GM12878 (cell line): ENCODE measurements at regions not wholly inside any gene's neighbourhood (a gene's known extent, or its start where the extent isn't known, plus 50 kb on each side); places are given as distances from the start of the nearest gene placed in this dataset.

ENCODE experiments used
- ATAC-seq: fragments of 200-7000 bp; cut with Tn5 transposase; 3 replicates; pipeline ENCODE4 v1.9.1; 2020; ENCODE audit warnings: mild to moderate bottlenecking, moderate library complexity
- BruUV-seq: library from RNA; stranded (reverse); fragments of 400-500 nt; replicated peaks from 2 replicates; lab custom pipeline; 2021; lab: Mats Ljungman, UMichigan
- CTCF ChIA-PET: fragments of 300-600 bp; sonication (Branson Sonifier 250); formaldehyde crosslinking; extraction: SDS; loops from one replicate; lab custom pipeline; 2021; ENCODE audit warnings: inconsistent platforms; lab: Yijun Ruan, JAX
- POLR2A ChIA-PET: fragments of 350-600 bp; formaldehyde crosslinking; extraction: SDS; loops from one replicate; lab custom pipeline; 2021; ENCODE audit warnings: inconsistent platforms; lab: Charles Lee
- RAD21 ChIA-PET: fragments of 300-600 bp; sonication (Branson Sonifier 250); formaldehyde crosslinking; loops from one replicate; lab custom pipeline; 2023; ENCODE audit warnings: antibody characterized with exemption; ENCODE audit not compliant: unreplicated experiment; lab: Charles Lee
- SMC1A ChIA-PET: fragments of 300-600 bp; sonication (Branson Sonifier 250); formaldehyde crosslinking; loops from one replicate; lab custom pipeline; 2023; ENCODE audit not compliant: unreplicated experiment, uncharacterized antibody; lab: Charles Lee
- DNase-seq: peaks from one replicate; pipeline ENCODE4 v3.0.0-alpha.2; 2011; ENCODE audit warnings: low read depth, low spot score
- FAIRE-seq: peaks from 3 replicates; lab custom pipeline; 2011; peaks lifted over from hg19 to GRCh38; lab: Jason Lieb, UNC
- H2AFZ ChIP-seq: 2 replicates; pipeline ENCODE4 v1.6.0; 2011; ENCODE audit warnings: low read depth, low read length, control low read depth; ENCODE audit not compliant: control insufficient read depth
- H3K27ac ChIP-seq: 2 replicates; pipeline ENCODE4 v1.5.1; 2011; ENCODE audit warnings: control low read depth; ENCODE audit not compliant: control insufficient read depth, insufficient read depth
- H3K27me3 ChIP-seq, 2 experiments: replicated peaks in 1 of 2; 2 replicates each; pipeline versions ENCODE4 v1.6.0 to v1.6.1; 2011; ENCODE audit warnings: low read length in 1 of 2; ENCODE audit not compliant: control insufficient read depth in 2 of 2, insufficient read depth in 2 of 2
- H3K36me3 ChIP-seq, 2 experiments: 2 replicates each; pipeline ENCODE4 v1.5.1; 2011; ENCODE audit warnings: low read length in 1 of 2; ENCODE audit not compliant: control insufficient read depth in 2 of 2, insufficient read depth in 2 of 2
- H3K4me1 ChIP-seq: 2 replicates; pipeline ENCODE4 v1.6.1; 2011; ENCODE audit warnings: mild to moderate bottlenecking, low read length, moderate library complexity, mixed read lengths; ENCODE audit not compliant: control insufficient read depth, insufficient read depth
- H3K4me2 ChIP-seq: 2 replicates; pipeline ENCODE4 v1.6.0; 2011; ENCODE audit warnings: control low read depth; ENCODE audit not compliant: control insufficient read depth, insufficient read depth
- H3K4me3 ChIP-seq: fragments of 200-600 bp; sonication (generic); 2 replicates; pipeline ENCODE4 v1.5.1; 2016
- H3K79me2 ChIP-seq: 2 replicates; pipeline ENCODE4 v1.6.0; 2011; ENCODE audit warnings: low read length; ENCODE audit not compliant: control insufficient read depth, insufficient read depth
- H3K9ac ChIP-seq: 2 replicates; pipeline ENCODE4 v1.8.0; 2011; ENCODE audit warnings: low read length, control low read depth, mixed read lengths; ENCODE audit not compliant: control insufficient read depth, insufficient read depth
- H3K9me3 ChIP-seq: replicated peaks from 3 replicates; pipeline ENCODE4 v1.5.1; 2011; ENCODE audit warnings: mild to moderate bottlenecking, low read length; ENCODE audit not compliant: control insufficient read depth, insufficient read depth
- H4K20me1 ChIP-seq: 2 replicates; pipeline ENCODE4 v1.6.0; 2011; ENCODE audit not compliant: control insufficient read depth, insufficient read depth
- BHLHE40 ChIP-seq, 2 experiments: fragments of 450-650 bp in 1 of 2; IDR thresholded peaks; 2 replicates each; pipeline ENCODE4 v1.6.1; 2011 to 2017; ENCODE audit warnings: low read depth in 2 of 2, borderline replicate concordance in 1 of 2, improper control_type of control experiment in 1 of 2, low read length in 1 of 2, mild to moderate bottlenecking in 1 of 2
- CUX1 ChIP-seq: IDR thresholded peaks from 2 replicates; pipeline ENCODE4 v1.6.1; 2012; ENCODE audit warnings: improper control_type of control experiment, low read depth, low read length; ENCODE audit not compliant: insufficient replicate concordance
- E2F8 ChIP-seq: fragments of 450-650 bp; IDR thresholded peaks from 2 replicates; pipeline ENCODE4 v1.6.1; 2018; ENCODE audit warnings: mild to moderate bottlenecking, low read depth, moderate library complexity; ENCODE audit not compliant: partially characterized antibody
- IKZF2 ChIP-seq, 2 experiments: fragments of 450-650 bp; IDR thresholded peaks; 2 replicates each; pipeline ENCODE4 v1.6.1; 2017; ENCODE audit warnings: mild to moderate bottlenecking in 2 of 2, moderate library complexity in 2 of 2
- KDM1A ChIP-seq: fragments of 200-600 bp; sonication (generic); IDR thresholded peaks from 2 replicates; pipeline ENCODE4 v1.6.1; 2016; ENCODE audit warnings: borderline replicate concordance
- KLF5 ChIP-seq: fragments of 450-650 bp; IDR thresholded peaks from 2 replicates; pipeline ENCODE4 v1.6.1; 2014; ENCODE audit warnings: mild to moderate bottlenecking; ENCODE audit not compliant: partially characterized antibody
- NFXL1 ChIP-seq: fragments of 450-650 bp; IDR thresholded peaks from 2 replicates; pipeline ENCODE4 v1.6.1; 2017; ENCODE audit warnings: antibody characterized with exemption, mild to moderate bottlenecking, borderline replicate concordance
- SMAD1 ChIP-seq: fragments of 450-650 bp; IDR thresholded peaks from 2 replicates; pipeline ENCODE4 v1.6.1; 2018; ENCODE audit warnings: mild to moderate bottlenecking, low read depth; ENCODE audit not compliant: partially characterized antibody
- SMAD5 ChIP-seq: IDR thresholded peaks from 2 replicates; pipeline ENCODE4 v1.6.1; 2016; ENCODE audit warnings: antibody characterized with exemption, low read depth
- SREBF2 ChIP-seq: IDR thresholded peaks from 2 replicates; pipeline ENCODE4 v1.6.1; 2012; ENCODE audit warnings: mild to moderate bottlenecking, low read length
- TBL1XR1 ChIP-seq: IDR thresholded peaks from 2 replicates; pipeline ENCODE4 v1.6.1; 2012; ENCODE audit warnings: low read depth, low read length, improper control_type of control experiment
- TCF12 ChIP-seq: IDR thresholded peaks from 2 replicates; pipeline ENCODE4 v1.6.1; 2011; ENCODE audit warnings: low read depth, mild to moderate bottlenecking, low read length
- ZBED1 ChIP-seq: IDR thresholded peaks from 2 replicates; pipeline ENCODE4 v1.6.1; 2016; ENCODE audit warnings: borderline replicate concordance
- in situ Hi-C: fragments of 300-500 bp; cut with MboI; formaldehyde crosslinking; loops from 9 replicates; pipeline ENCODE4 v1.14.3; 2018; ENCODE audit warnings: mixed read lengths
- intact Hi-C: fragments of 100-400 bp; cut with micrococcal nuclease; formaldehyde crosslinking; loops from one replicate; pipeline ENCODE4 v1.14.2; 2022; ENCODE audit not compliant: unreplicated experiment

- FAIRE-seq = no peak
- Histone ChIP-seq H3K79me2 (no peaks in the 10 kb centered on the region), H3K27ac (no peak overlapping the region)
- no TSS peak for BruUV-seq
- ChIA-PET RAD21 (no interaction called here), SMC1A (no interaction called here)
- intact Hi-C loops = no loop called here
- no peak for TF ChIP-seq CUX1
- no peak for TF ChIP-seq IKZF2 (IDR thresholded peaks at IDR 0.05)
- TF ChIP-seq KDM1A = no peak
- no peak for TF ChIP-seq E2F8
- no peak for TF ChIP-seq TBL1XR1
- no peak for TF ChIP-seq ZBED1
- no peak for TF ChIP-seq TCF12
- no peak for TF ChIP-seq SMAD5
- no peak for TF ChIP-seq NFXL1
- no peak for TF ChIP-seq SMAD1
- TF ChIP-seq KLF5 = no peak
- no peak for TF ChIP-seq SREBF2
- no peak for TF ChIP-seq BHLHE40 (IDR thresholded peaks at IDR 0.05; ENCODE audit: borderline replicate concordance in 1 of 2, low read depth in 2 of 2, low read length in 1 of 2)
- TF ChIP-seq, all 136 proteins: peak for 0
- ATAC-seq (no peak), DNase-seq (no peak)
- no peaks in the 10 kb centered on the region for H3K36me3 ChIP-seq
- no peaks in the 10 kb centered on the region for H3K9me3 ChIP-seq
- CTCF ChIA-PET = no interaction called here
- H3K4me3 ChIP-seq = no peak overlapping the region
- in situ Hi-C loops = no loop called here
- H3K9ac ChIP-seq = no peak overlapping the region
- H2AFZ ChIP-seq = no peak overlapping the region
- no peak overlapping the region for H3K4me2 ChIP-seq
- no peaks in the 10 kb centered on the region for H4K20me1 ChIP-seq
- POLR2A ChIA-PET = no interaction called here
- H3K4me1 ChIP-seq = no peaks in the 10 kb centered on the region
- no peaks in the 10 kb centered on the region for H3K27me3 ChIP-seq
Measured at GRCh38 chr21:24444736-24445135, 1162.5 kb downstream of the MRPL39 start.
